ENCODE measurements at regions not wholly inside any gene's neighbourhood (a gene's known extent, or its start where the extent isn't known, plus 50 kb on each side); places are given as distances from the start of the nearest gene placed in this dataset.

GRCh38 chr2:48865704-48866103 lies 110.2 kb upstream of the LHCGR start:
- H3K9me3 ChIP-seq: no peaks in the 10 kb centered on the region
- no peak for DNase-seq
- no peaks in the 10 kb centered on the region for H3K27me3 ChIP-seq
- no peak overlapping the region for H3K4me3 ChIP-seq
- H3K36me3 ChIP-seq: no peaks in the 10 kb centered on the region

GRCh38 chr2:48860380-48860779 lies 104.9 kb upstream of the LHCGR start:
- Histone ChIP-seq H3K27me3 (no peaks in the 10 kb centered on the region), H3K4me3 (no peak overlapping the region), H3K9me3 (no peaks in the 10 kb centered on the region), H3K36me3 (no peaks in the 10 kb centered on the region)
- DNase-seq: no peak

- Histone ChIP-seq H3K36me3 (no peaks in the 10 kb centered on the region), H3K27me3 (no peaks in the 10 kb centered on the region), H3K4me3 (no peak overlapping the region), H3K9me3 (no peaks in the 10 kb centered on the region)
- no peak for DNase-seq
These were observed 101.1 kb upstream of the LHCGR start for GRCh38 chr2:48856657-48857056.

GRCh38 chr2:48856144-48856543 lies 100.6 kb upstream of the LHCGR start:
- Histone ChIP-seq H3K4me3 (no peak overlapping the region), H3K27me3 (no peaks in the 10 kb centered on the region), H3K9me3 (no peaks in the 10 kb centered on the region), H3K36me3 (no peaks in the 10 kb centered on the region)
- DNase-seq: no peak

GRCh38 chr2:48855142-48855541 lies 99.6 kb upstream of the LHCGR start:
- Histone ChIP-seq H3K9me3 (no peaks in the 10 kb centered on the region), H3K4me3 (no peak overlapping the region), H3K27me3 (no peaks in the 10 kb centered on the region), H3K36me3 (no peaks in the 10 kb centered on the region)
- DNase-seq: no peak

GRCh38 chr2:48854681-48855080 lies 99.2 kb upstream of the LHCGR start:
- Histone ChIP-seq H3K9me3 (no peaks in the 10 kb centered on the region), H3K4me3 (no peak overlapping the region), H3K27me3 (no peaks in the 10 kb centered on the region), H3K36me3 (no peaks in the 10 kb centered on the region)
- DNase-seq: no peak

GRCh38 chr2:48852938-48853337 lies 97.4 kb upstream of the LHCGR start:
- no peak for DNase-seq
- no peak overlapping the region for H3K4me3 ChIP-seq
- H3K27me3 ChIP-seq: no peaks in the 10 kb centered on the region
- H3K36me3 ChIP-seq: no peaks in the 10 kb centered on the region
- H3K9me3 ChIP-seq: no peaks in the 10 kb centered on the region

- no peaks in the 10 kb centered on the region for H3K27me3 ChIP-seq
- no peaks in the 10 kb centered on the region for H3K36me3 ChIP-seq
- no peak for DNase-seq
- H3K4me3 ChIP-seq: no peak overlapping the region
- no peaks in the 10 kb centered on the region for H3K9me3 ChIP-seq
These were observed 95.6 kb upstream of the LHCGR start for GRCh38 chr2:48851161-48851560.

- Histone ChIP-seq H3K27me3 (no peaks in the 10 kb centered on the region), H3K9me3 (no peaks in the 10 kb centered on the region), H3K4me3 (no peak overlapping the region), H3K36me3 (no peaks in the 10 kb centered on the region)
- peak; percentile 23 for DNase-seq
These were observed 94.2 kb upstream of the LHCGR start for GRCh38 chr2:48849770-48850169.

GRCh38 chr2:48845684-48846083 lies 90.2 kb upstream of the LHCGR start:
- DNase-seq: no peak
- H3K36me3 ChIP-seq: no peaks in the 10 kb centered on the region
- H3K4me3 ChIP-seq: no peak overlapping the region
- H3K9me3 ChIP-seq: no peaks in the 10 kb centered on the region
- no peaks in the 10 kb centered on the region for H3K27me3 ChIP-seq

- Histone ChIP-seq H3K4me3 (no peak overlapping the region), H3K27me3 (no peaks in the 10 kb centered on the region), H3K36me3 (no peaks in the 10 kb centered on the region), H3K9me3 (no peaks in the 10 kb centered on the region)
- DNase-seq: no peak
These were observed 89.1 kb upstream of the LHCGR start for GRCh38 chr2:48844417-48845155.

GRCh38 chr2:48841126-48841525 lies 85.6 kb upstream of the LHCGR start:
- H3K36me3 ChIP-seq: no peaks in the 10 kb centered on the region
- no peaks in the 10 kb centered on the region for H3K9me3 ChIP-seq
- no peaks in the 10 kb centered on the region for H3K27me3 ChIP-seq
- no peak overlapping the region for H3K4me3 ChIP-seq
- DNase-seq: no peak

- H3K9me3 ChIP-seq: no peaks in the 10 kb centered on the region
- no peak overlapping the region for H3K4me3 ChIP-seq
- DNase-seq: no peak
- no peaks in the 10 kb centered on the region for H3K27me3 ChIP-seq
- no peaks in the 10 kb centered on the region for H3K36me3 ChIP-seq
These were observed 82.5 kb upstream of the LHCGR start for GRCh38 chr2:48838029-48838428.

GRCh38 chr2:48829569-48829968 lies 74.0 kb upstream of the LHCGR start:
- Histone ChIP-seq H3K9me3 (no peaks in the 10 kb centered on the region), H3K36me3 (no peaks in the 10 kb centered on the region), H3K4me3 (no peak overlapping the region), H3K27me3 (no peaks in the 10 kb centered on the region)
- DNase-seq: no peak

GRCh38 chr2:48829036-48829435 lies 73.5 kb upstream of the LHCGR start:
- H3K27me3 ChIP-seq: no peaks in the 10 kb centered on the region
- no peak overlapping the region for H3K4me3 ChIP-seq

GRCh38 chr2:48826986-48827385 lies 71.5 kb upstream of the LHCGR start:
- Histone ChIP-seq H3K9me3 (no peaks in the 10 kb centered on the region), H3K36me3 (no peaks in the 10 kb centered on the region), H3K27me3 (no peaks in the 10 kb centered on the region), H3K4me3 (no peak overlapping the region)
- DNase-seq: no peak

More at GRCh38 chr2:48829036-48829435, 73.5 kb upstream of the LHCGR start:
- Histone ChIP-seq H3K9me3 (no peaks in the 10 kb centered on the region), H3K36me3 (no peaks in the 10 kb centered on the region)
- DNase-seq: no peak

GRCh38 chr2:48824116-48824515 lies 68.6 kb upstream of the LHCGR start:
- Histone ChIP-seq H3K36me3 (no peaks in the 10 kb centered on the region), H3K9me3 (no peaks in the 10 kb centered on the region)
- no peak for DNase-seq

GRCh38 chr2:48819206-48819735 lies 63.7 kb upstream of the LHCGR start:
- no peak for DNase-seq
- H3K36me3 ChIP-seq: no peaks in the 10 kb centered on the region
- no peaks in the 10 kb centered on the region for H3K9me3 ChIP-seq
- no peaks in the 10 kb centered on the region; the same call in 1 of the 2 replicates for H3K27me3 ChIP-seq
- H3K4me3 ChIP-seq: no peak overlapping the region

More at GRCh38 chr2:48824116-48824515, 68.6 kb upstream of the LHCGR start:
- Histone ChIP-seq H3K27me3 (no peaks in the 10 kb centered on the region), H3K4me3 (no peak overlapping the region)

Measured in MG63 (cell line).